ENCODE measurements at regions not wholly inside any gene's neighbourhood (a gene's known extent, or its start where the extent isn't known, plus 50 kb on each side); places are given as distances from the start of the nearest gene placed in this dataset.

DNA sequence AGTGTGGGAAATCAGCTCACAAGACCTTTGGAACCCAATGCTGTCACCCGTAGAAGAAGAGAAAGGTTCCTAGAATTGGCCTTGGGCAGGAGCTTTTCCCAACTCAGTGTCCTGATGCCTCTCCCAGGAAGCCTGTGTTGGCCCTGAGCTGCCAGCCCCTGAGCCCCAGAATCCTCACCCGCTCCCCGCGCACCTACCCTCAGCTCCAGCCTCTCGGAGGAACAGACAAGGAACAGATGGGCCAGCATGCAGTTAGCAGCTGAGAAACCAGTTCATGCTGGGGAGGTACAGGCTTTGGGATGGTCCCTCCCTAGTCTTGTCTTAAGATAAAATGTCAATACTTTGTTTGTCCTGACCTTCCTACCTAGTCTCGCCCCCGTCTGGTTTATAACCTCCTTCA lies 121.9 kb upstream of the CDH4 start:
- no peak overlapping the region for H3K27ac Mint-ChIP-seq (ENCODE audit: unreplicated experiment)
- H3K27me3 Mint-ChIP-seq (ENCODE audit: low read depth, unreplicated experiment), result peaks cover 36% of the 10 kb centered on the region
- TF ChIP-seq EZH2 (IDR thresholded peaks at IDR 0.05; ENCODE audit: insufficient read depth, low read length), result no peak
- TF ChIP-seq, protein P1, sequence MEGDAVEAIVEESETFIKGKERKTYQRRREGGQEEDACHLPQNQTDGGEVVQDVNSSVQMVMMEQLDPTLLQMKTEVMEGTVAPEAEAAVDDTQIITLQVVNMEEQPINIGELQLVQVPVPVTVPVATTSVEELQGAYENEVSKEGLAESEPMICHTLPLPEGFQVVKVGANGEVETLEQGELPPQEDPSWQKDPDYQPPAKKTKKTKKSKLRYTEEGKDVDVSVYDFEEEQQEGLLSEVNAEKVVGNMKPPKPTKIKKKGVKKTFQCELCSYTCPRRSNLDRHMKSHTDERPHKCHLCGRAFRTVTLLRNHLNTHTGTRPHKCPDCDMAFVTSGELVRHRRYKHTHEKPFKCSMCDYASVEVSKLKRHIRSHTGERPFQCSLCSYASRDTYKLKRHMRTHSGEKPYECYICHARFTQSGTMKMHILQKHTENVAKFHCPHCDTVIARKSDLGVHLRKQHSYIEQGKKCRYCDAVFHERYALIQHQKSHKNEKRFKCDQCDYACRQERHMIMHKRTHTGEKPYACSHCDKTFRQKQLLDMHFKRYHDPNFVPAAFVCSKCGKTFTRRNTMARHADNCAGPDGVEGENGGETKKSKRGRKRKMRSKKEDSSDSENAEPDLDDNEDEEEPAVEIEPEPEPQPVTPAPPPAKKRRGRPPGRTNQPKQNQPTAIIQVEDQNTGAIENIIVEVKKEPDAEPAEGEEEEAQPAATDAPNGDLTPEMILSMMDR (IDR thresholded peaks at IDR 0.05; ENCODE audit: insufficient read depth, low read depth, low read length), result no peak
- no peaks in the 10 kb centered on the region for H3K36me3 Mint-ChIP-seq (ENCODE audit: low read depth, unreplicated experiment)
- peaks cover 6% of the 10 kb centered on the region for H3K27me3 ChIP-seq (ENCODE audit: insufficient read depth, low read length)
- H3K9me3 Mint-ChIP-seq (ENCODE audit: unreplicated experiment), result peaks cover 3% of the 10 kb centered on the region
- no peaks in the 10 kb centered on the region for H4K20me1 ChIP-seq (ENCODE audit: insufficient read depth, low read length)
- FAIRE-seq (no peak), DNase-seq (ENCODE audit: low read depth) (no peak)
- H3K27ac ChIP-seq (ENCODE audit: low read depth, low read length), result no peak overlapping the region
- H2AFZ ChIP-seq (ENCODE audit: low read depth, low read length), result no peak overlapping the region
- H3K4me1 Mint-ChIP-seq (ENCODE audit: low read depth, unreplicated experiment), result peaks cover 15% of the 10 kb centered on the region
- no peak overlapping the region for H3K4me2 ChIP-seq (ENCODE audit: low read length)
- no peaks in the 10 kb centered on the region for H3K9me3 ChIP-seq (ENCODE audit: insufficient read depth, low read depth, low read length)
- H3K9ac ChIP-seq (ENCODE audit: low read length), result no peak overlapping the region
- no peaks in the 10 kb centered on the region for H3K79me2 ChIP-seq (ENCODE audit: insufficient read depth, low read length)
- no peaks in the 10 kb centered on the region for H3K36me3 ChIP-seq (ENCODE audit: insufficient read depth, low read length)
- H3K4me1 ChIP-seq (ENCODE audit: insufficient read depth, low read length), result peaks cover 6% of the 10 kb centered on the region
- no peak overlapping the region for H3K4me3 Mint-ChIP-seq (ENCODE audit: unreplicated experiment)
- no peak overlapping the region for H3K4me3 ChIP-seq (ENCODE audit: insufficient read depth, low read depth, low read length)

GRCh38 chr20:61131944-61132343 lies 120.1 kb upstream of the CDH4 start:
- Histone ChIP-seq H3K4me2 (ENCODE audit: low read length) (no peak overlapping the region), H4K20me1 (ENCODE audit: insufficient read depth, low read length) (no peaks in the 10 kb centered on the region), H3K36me3 (ENCODE audit: insufficient read depth, low read length) (no peaks in the 10 kb centered on the region), H3K27ac (ENCODE audit: low read depth, low read length) (no peak overlapping the region), H3K27me3 (ENCODE audit: insufficient read depth, low read length) (peaks cover 9% of the 10 kb centered on the region), H3K4me1 (ENCODE audit: insufficient read depth, low read length) (peaks cover 6% of the 10 kb centered on the region), H3K79me2 (ENCODE audit: insufficient read depth, low read length) (no peaks in the 10 kb centered on the region), H2AFZ (ENCODE audit: low read depth, low read length) (no peak overlapping the region), H3K4me3 (ENCODE audit: insufficient read depth, low read depth, low read length) (no peak overlapping the region), H3K9me3 (ENCODE audit: insufficient read depth, low read depth, low read length) (no peaks in the 10 kb centered on the region), H3K9ac (ENCODE audit: low read length) (no peak overlapping the region)
- Mint-ChIP-seq H3K27ac (ENCODE audit: unreplicated experiment) (no peak overlapping the region), H3K4me3 (ENCODE audit: unreplicated experiment) (no peak overlapping the region), H3K27me3 (ENCODE audit: low read depth, unreplicated experiment) (peaks cover 43% of the 10 kb centered on the region), H3K9me3 (ENCODE audit: unreplicated experiment) (peaks cover 3% of the 10 kb centered on the region), H3K36me3 (ENCODE audit: low read depth, unreplicated experiment) (no peaks in the 10 kb centered on the region), H3K4me1 (ENCODE audit: low read depth, unreplicated experiment) (peaks cover 9% of the 10 kb centered on the region)
- FAIRE-seq (no peak), DNase-seq (ENCODE audit: low read depth) (no peak)
- TF ChIP-seq EZH2 (IDR thresholded peaks at IDR 0.05; ENCODE audit: insufficient read depth, low read length), result no peak
- TF ChIP-seq, protein P1 (IDR thresholded peaks at IDR 0.05; ENCODE audit: insufficient read depth, low read depth, low read length), result no peak

DNA sequence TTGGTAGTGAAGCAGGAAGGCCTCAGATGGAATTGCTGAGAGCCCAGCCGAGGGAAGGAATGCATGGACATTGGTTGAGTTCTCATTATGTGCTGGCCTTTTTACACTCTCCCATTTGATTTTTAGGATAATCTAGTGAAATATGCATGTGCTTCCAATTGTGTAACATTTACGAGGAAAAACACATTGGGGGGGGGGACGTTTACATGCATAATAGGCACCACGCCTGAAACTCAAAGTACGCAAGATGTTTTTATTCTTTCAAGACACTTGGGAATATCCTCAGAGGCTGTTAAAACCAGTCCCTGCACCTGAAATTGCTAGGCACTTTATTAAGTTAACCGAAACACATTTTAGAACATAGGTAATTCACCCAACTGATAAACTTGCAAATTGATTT lies 118.5 kb upstream of the CDH4 start:
- Histone ChIP-seq H3K27me3 (ENCODE audit: insufficient read depth, low read length) (peaks cover 13% of the 10 kb centered on the region), H3K9ac (ENCODE audit: low read length) (no peak overlapping the region), H3K4me1 (ENCODE audit: insufficient read depth, low read length) (no peaks in the 10 kb centered on the region), H3K36me3 (ENCODE audit: insufficient read depth, low read length) (no peaks in the 10 kb centered on the region), H4K20me1 (ENCODE audit: insufficient read depth, low read length) (no peaks in the 10 kb centered on the region), H3K4me3 (ENCODE audit: insufficient read depth, low read depth, low read length) (no peak overlapping the region), H3K27ac (ENCODE audit: low read depth, low read length) (no peak overlapping the region), H3K4me2 (ENCODE audit: low read length) (no peak overlapping the region), H3K9me3 (ENCODE audit: insufficient read depth, low read depth, low read length) (no peaks in the 10 kb centered on the region), H3K79me2 (ENCODE audit: insufficient read depth, low read length) (no peaks in the 10 kb centered on the region), H2AFZ (ENCODE audit: low read depth, low read length) (no peak overlapping the region)
- Mint-ChIP-seq H3K27ac (ENCODE audit: unreplicated experiment) (no peak overlapping the region), H3K4me3 (ENCODE audit: unreplicated experiment) (no peak overlapping the region), H3K27me3 (ENCODE audit: low read depth, unreplicated experiment) (peaks cover 47% of the 10 kb centered on the region), H3K4me1 (ENCODE audit: low read depth, unreplicated experiment) (no peaks in the 10 kb centered on the region), H3K36me3 (ENCODE audit: low read depth, unreplicated experiment) (no peaks in the 10 kb centered on the region), H3K9me3 (ENCODE audit: unreplicated experiment) (peaks cover 3% of the 10 kb centered on the region)
- no peak for DNase-seq (ENCODE audit: low read depth)
- no peak for FAIRE-seq
- no peak for TF ChIP-seq EZH2 (IDR thresholded peaks at IDR 0.05; ENCODE audit: insufficient read depth, low read length)
- TF ChIP-seq, protein P1 (IDR thresholded peaks at IDR 0.05; ENCODE audit: insufficient read depth, low read depth, low read length), result no peak

Data from astrocyte (in vitro differentiated cells and primary cell).